ENCODE measurements at regions not wholly inside any gene's neighbourhood (a gene's known extent, or its start where the extent isn't known, plus 50 kb on each side); places are given as distances from the start of the nearest gene placed in this dataset.
"Not testable (repeated sequence)": the region's sequence is repeated elsewhere in the genome, so short reads cannot be mapped to it uniquely, and the experiment has no call there.

- DNase-seq = no peak
Observed at GRCh38 chr4:31016322-31017061, 296.3 kb downstream of the PCDH7 start.

DNA sequence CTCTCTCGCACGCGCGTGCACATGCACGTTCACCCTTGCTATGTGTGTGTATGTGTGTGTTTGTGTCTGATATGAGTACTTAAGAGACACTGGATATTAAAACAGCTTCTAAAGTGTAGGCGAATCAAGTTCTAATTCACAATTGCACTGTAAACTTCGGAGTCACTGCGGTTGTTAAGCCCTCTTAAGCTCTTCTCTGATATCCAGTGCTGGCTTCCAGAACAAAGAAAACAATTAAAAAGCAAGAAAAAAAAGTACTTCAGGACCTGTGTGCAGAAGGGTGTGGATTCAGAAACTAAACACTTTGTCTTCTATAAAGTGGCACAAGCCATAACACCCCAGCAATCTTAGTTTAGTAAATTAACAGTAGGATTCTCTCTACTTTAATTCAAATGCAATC, 300.2 kb downstream of the PCDH7 start:
- DNase-seq = no peak

DNA sequence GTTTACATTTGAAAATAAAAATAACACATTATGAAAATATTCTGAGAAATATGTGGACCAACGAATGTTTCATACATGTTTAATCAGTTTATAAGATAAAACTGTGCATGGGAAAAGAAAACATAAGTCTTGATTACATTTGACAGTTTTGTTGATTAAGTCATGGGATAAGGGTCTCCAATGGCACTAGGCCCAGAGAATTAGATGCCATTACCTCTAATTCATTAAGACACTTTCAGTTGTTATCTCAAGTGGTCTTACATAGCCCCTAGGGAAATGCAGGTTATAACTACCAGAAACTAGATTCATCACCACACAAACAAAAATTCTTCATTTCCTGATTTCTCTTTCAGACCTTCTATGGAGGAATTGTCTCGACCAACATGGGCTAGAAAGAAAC, 300.8 kb downstream of the PCDH7 start:
- DNase-seq = no peak

DNA sequence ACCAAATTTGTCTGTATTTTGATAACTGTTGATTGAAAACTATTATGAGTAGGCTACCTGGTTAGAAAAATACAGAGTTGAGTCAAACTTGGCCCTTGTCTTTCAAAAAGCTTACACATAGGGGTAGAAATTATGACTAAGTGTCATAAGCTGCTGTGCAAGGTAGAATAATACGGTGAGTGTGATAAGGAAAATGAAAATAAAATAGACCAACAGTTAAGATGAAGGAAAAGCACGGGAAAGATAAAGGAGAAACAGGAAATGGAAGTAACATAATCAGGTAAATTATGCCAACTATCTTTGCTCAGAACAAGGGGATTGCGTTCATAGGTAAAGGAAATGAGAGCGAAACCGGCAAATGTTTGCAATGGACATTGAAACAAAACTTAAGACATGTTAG, 302.5 kb downstream of the PCDH7 start:
- DNase-seq = no peak

DNA sequence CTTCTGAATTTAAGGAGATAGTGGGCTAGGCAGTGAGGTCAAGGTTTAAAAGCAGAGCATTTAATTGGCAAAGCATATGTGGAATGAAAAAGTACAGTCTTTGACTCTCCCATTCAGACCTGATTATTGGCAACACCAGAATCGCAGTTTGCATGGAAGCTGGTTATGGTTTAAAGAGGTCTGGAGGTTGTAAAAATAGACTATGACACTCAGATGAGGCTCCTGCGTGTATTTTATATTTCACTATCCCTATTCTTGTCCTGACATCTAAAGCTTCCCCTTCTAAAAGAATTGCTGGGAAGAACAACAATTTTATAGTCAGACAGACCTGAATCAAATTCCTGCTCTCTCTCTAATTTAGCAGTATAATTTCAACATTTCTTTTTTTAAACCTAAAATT, 302.9 kb downstream of the PCDH7 start:
- no peak for DNase-seq

GRCh38 chr4:31023742-31024141, 303.6 kb downstream of the PCDH7 start:
- no peak for DNase-seq

GRCh38 chr4:31024781-31025180, 304.6 kb downstream of the PCDH7 start:
- DNase-seq = not testable (repeated sequence)

- DNase-seq = no peak
Observed at GRCh38 chr4:31026256-31026655, 306.1 kb downstream of the PCDH7 start.

GRCh38 chr4:31034550-31034949, 314.4 kb downstream of the PCDH7 start:
- DNase-seq = no peak

DNA sequence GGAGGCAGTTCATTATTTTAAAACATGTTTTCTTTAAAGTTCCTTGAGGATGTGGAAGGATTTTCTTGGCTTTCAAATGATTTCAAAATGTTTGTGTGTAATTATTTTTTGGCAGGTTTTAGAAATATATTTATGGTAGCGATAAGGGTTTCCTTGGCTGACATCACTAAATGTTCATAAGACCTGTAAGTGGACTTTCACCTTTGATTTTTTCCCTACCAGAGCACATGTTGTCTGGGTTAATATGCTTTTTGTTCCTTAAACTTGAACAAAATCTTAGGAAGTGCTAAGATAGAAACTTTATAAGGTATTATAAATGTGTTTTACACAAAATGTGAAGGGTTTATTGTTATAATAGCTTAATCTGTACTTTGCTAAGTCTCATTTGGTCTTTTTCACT, 315.6 kb downstream of the PCDH7 start:
- DNase-seq = no peak

DNA sequence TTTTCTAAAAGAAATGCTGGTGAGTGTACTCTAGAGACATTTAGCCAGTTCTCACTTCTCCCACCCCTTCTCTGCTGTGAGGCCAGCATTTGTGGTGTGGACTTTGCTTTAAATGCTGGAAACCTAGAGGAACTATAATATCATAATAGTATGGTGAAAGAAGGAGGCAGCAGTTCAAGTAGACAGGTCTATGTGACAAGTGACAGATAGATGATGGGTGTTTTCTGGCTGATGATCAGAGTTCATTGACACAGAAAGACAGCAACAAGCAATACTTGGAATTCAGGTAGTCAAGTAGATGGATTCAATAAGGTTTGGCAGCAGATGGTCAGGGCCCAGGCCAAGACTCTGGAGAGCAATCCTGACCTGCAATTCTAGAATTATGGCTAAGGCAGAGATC, 317.5 kb downstream of the PCDH7 start:
- no peak for DNase-seq

DNA sequence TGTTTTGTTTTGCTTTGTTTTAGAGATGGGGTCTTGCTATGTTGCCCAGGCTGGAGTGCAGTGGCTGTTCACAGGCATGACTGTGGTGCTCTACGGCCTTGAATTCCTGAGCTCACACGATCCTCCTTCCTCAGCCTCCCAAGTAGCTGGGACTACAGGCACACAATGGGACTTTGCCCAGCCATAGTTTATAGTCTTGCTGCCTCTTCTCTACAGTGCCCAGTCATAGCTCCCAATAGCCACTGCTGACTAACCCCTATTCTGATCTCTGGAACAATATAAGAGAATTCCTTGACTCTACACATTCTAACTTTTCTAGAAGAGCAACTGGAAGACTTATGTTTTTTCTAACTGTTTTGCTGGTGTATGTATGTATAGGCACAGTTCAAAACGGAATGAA, 319.2 kb downstream of the PCDH7 start:
- DNase-seq = no peak

- DNase-seq = no peak
Observed at GRCh38 chr4:31040106-31040505, 319.9 kb downstream of the PCDH7 start.

DNA sequence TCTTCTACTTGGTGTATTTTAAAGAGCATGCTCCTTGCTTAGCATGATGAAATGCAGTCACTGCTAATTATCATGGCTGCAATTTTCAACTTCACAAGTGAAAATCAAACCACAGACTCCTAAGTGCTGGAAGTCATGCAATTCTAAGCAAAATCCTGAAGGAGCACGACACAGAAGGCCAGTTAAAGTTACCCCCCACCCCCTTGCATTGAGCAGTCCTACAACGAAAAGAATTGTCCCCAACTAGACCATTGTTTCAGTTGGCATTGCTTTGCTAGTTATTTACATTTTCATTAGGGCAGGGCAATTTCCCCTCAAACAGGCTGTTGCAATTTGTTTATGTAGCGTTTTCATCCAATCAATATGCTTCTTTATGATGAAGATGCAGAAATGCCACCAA, 321.2 kb downstream of the PCDH7 start:
- DNase-seq = no peak

GRCh38 chr4:31041853-31042252, 321.7 kb downstream of the PCDH7 start:
- no peak for DNase-seq

- DNase-seq = no peak
Observed at GRCh38 chr4:31043382-31044062, 323.4 kb downstream of the PCDH7 start.

DNA sequence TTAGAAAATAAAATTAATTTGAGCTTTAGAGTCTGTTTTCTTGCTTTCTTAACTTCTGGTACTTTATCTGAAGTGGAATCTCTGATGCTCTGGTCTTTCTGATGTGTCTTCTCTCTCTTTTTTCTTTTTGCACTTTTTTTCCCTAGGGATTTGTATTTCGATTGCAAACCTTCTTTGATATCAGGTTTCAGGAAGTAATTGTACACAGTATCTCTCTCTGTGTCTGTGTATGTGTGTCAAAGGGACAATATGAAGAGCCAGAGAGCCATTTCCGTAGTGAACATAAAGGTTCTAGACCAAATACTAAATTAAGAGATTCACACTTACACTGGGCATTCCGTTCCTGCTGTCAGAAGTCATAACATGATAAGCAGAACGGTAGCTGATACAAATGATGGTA, 325.0 kb downstream of the PCDH7 start:
- DNase-seq = no peak

GRCh38 chr4:31045724-31046318, 325.7 kb downstream of the PCDH7 start:
- no peak for DNase-seq

DNA sequence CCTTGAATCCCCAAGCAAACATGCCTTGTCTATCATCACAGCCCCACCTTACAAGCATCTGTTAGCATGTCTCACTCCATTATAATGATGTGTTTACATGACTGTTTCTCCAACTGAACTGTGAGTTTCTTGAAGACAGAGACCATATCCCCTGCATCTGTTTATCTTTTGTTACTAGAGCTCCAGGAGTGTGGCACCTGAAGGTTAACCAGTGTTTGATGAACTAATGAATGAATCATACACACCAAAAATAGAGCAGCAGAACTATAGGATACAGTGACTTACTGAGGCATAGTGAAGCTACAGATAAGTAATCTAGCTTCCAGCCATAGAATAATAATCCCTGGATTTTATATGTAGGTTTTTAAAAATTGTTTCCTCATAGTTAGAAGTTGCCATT, 331.0 kb downstream of the PCDH7 start:
- no peak for DNase-seq

DNA sequence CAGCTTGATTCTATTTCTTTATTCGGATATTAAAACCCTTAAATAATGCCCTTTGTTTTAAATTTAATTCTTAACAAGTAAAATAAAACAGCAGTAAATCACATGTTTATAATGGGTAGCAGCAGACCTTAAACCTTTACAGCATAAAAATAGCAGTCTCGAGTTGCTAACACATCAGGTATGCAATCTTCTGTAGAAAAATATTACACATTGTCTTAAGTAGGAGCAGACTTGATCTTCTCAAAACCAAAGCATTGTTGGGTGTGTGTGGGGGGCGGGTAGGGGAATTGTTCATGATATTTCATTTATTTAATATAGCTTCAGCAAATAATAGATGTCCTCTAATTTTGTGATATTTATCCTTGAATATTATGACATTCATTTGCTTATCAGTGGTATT, 331.4 kb downstream of the PCDH7 start:
- no peak for DNase-seq

DNA sequence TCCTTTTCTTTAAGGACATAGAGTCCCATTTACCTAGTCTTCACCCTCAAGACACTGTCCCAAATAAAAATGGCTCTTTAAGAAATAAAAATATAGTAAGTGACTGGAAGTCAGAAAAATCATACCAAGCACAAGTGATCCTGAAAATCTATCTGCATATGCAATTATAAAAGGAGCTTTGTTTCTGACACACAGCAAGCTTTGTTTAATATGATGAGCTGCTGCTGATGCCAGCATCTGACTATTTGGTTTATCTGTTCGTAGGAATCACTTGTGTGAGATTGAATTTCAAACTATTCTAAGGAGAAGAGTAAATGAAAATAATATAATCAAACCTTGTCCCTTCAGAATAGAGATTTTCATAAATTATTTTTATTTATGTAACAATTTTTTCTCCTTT, 332.4 kb downstream of the PCDH7 start:
- DNase-seq = no peak

- DNase-seq = no peak
Observed at GRCh38 chr4:31053451-31053850, 333.3 kb downstream of the PCDH7 start.

DNA sequence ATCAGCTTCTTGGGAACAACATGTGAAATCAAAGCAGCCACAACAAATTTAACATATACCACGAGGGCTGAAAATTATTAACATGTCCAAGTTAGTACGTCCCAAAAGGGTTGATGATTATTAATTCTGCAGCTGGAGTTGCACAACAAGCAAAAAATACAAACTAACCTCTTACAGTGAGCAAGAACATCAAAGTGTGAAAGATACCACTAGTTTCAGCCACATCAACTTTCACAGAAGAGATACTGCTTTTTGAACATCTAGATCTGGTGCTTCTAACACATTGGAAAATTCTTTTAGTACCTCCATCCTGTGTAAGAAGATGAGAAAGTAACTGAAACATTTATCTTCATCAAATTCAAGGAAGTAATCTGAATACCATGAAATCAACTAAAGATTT, 334.1 kb downstream of the PCDH7 start:
- no peak for DNase-seq

- DNase-seq = no peak
Observed at GRCh38 chr4:31058656-31059055, 338.5 kb downstream of the PCDH7 start.

All from right kidney (tissue), 1 donor.